Gastrocnemius medialis (tissue), 4 donors: ENCODE measurements at regions not wholly inside any gene's neighbourhood (a gene's known extent, or its start where the extent isn't known, plus 50 kb on each side); places are given as distances from the start of the nearest gene placed in this dataset.

ENCODE experiments used
- ATAC-seq, 2 donors: fragments of 150-250 bp; one replicate each; pipeline ENCODE4 v1.9.1; 2016
- DNase-seq, 2 donors: peaks; one replicate each; pipeline ENCODE4 v3.0.0-alpha.2; 2019
- H3K27ac ChIP-seq, 4 donors: fragments of 200-600 bp; sonication (generic); 1 replicate in 1 of 4; 2 replicates in 3 of 4; pipeline ENCODE4 v1.5.1; 2016 to 2018; ENCODE audit warnings: mild to moderate bottlenecking in 2 of 4, moderate library complexity in 1 of 4
- H3K27me3 ChIP-seq, 3 donors: fragments of 200-600 bp; sonication (generic) in 2 of 3; 1 replicate in 1 of 3; 2 replicates in 2 of 3; pipeline versions ENCODE4 v1.5.1 to v1.6.0; 2016 to 2019; ENCODE audit warnings: mild to moderate bottlenecking in 1 of 3, moderate library complexity in 1 of 3
- H3K36me3 ChIP-seq, 2 donors: fragments of 200-600 bp; sonication (generic) in 1 of 2; one replicate each; pipeline ENCODE4 v1.5.1; 2017 to 2018
- H3K4me1 ChIP-seq, 2 donors: fragments of 200-600 bp; sonication (generic) in 1 of 2; one replicate each; pipeline ENCODE4 v1.5.1; 2016 to 2017; ENCODE audit warnings: mild to moderate bottlenecking in 2 of 2
- H3K4me3 ChIP-seq, 4 donors: fragments of 200-600 bp; sonication (generic) in 3 of 4; 1 replicate in 1 of 4; 2 replicates in 3 of 4; pipeline ENCODE4 v1.5.1; 2016 to 2019; ENCODE audit warnings: mild to moderate bottlenecking in 2 of 4
- H3K9me3 ChIP-seq, 3 donors: fragments of 200-600 bp; sonication (generic) in 2 of 3; 1 replicate in 1 of 3; 2 replicates in 2 of 3; pipeline ENCODE4 v1.5.1; 2016 to 2019
- CTCF ChIP-seq, 5 experiments: fragments of 450-650 bp in 3 of 5; fragments of 200-600 bp in 2 of 5; sonication (generic) in 2 of 5; IDR thresholded peaks in 4 of 5; conservative IDR thresholded peaks in 1 of 5; 1 replicate in 4 of 5; 2 replicates in 1 of 5; pipeline ENCODE4 v1.5.1; 2016 to 2019; ENCODE audit warnings: antibody characterized with exemption in 5 of 5, mild to moderate bottlenecking in 3 of 5, moderate library complexity in 3 of 5
- POLR2A ChIP-seq, 2 donors: fragments of 450-650 bp; IDR thresholded peaks; one replicate each; pipeline ENCODE4 v1.6.1; 2017; ENCODE audit warnings: antibody characterized with exemption in 2 of 2, mild to moderate bottlenecking in 2 of 2, moderate library complexity in 2 of 2
- in situ Hi-C, 4 donors: fragments of 200-750 bp; cut with MboI; loops; one replicate each; pipeline versions ENCODE4 v1.15.0 to v1.8.0; 2017; ENCODE audit warnings: low sequenced_read_pairs in 4 of 4
- intact Hi-C: fragments of 100-400 bp; cut with DNase I; formaldehyde crosslinking; loops from one replicate; pipeline ENCODE4 v1.15.1; 2023; ENCODE audit warnings: low total_unique reads

- in situ Hi-C loops (loop anchor here in 3 of 4 donors (25.0 kb wide), 3 partner anchors 358 to 758 kb away; partner anchors contain the start of genes SSTR4 (in 3 of the 3), THBD (in 3 of the 3) and CSTL1 (in 1 of the 3)), intact Hi-C loops (no loop called here)
- Histone ChIP-seq H3K27ac (no peak overlapping the region), H3K36me3 (no peaks in the 10 kb centered on the region), H3K4me1 (no peaks in the 10 kb centered on the region), H3K9me3 (no peaks in the 10 kb centered on the region), H3K27me3 (peaks cover 0 to 3% (median 0%) of the 10 kb centered on the region in 3 donors), H3K4me3 (no peak overlapping the region)
- TF ChIP-seq POLR2A (IDR thresholded peaks at IDR 0.05): no peak
- TF ChIP-seq CTCF (IDR thresholded peaks at IDR 0.05 in 4 of 5, conservative IDR thresholded peaks at IDR 0.05 in 1 of 5): no peak
- ATAC-seq: no peak
- DNase-seq: no peak
Observed at GRCh38 chr20:22679197-22679596, 94.8 kb upstream of the FOXA2 start.

GRCh38 chr20:22680031-22680740 lies 95.8 kb upstream of the FOXA2 start:
- no peak overlapping the region for H3K27ac ChIP-seq
- ATAC-seq (no peak), DNase-seq (no peak)
- no peak for TF ChIP-seq POLR2A (IDR thresholded peaks at IDR 0.05)
- no peak for TF ChIP-seq CTCF (IDR thresholded peaks at IDR 0.05 in 4 of 5, conservative IDR thresholded peaks at IDR 0.05 in 1 of 5)
- in situ Hi-C loops (loop anchor here in 3 of 4 donors (10.0 to 25.0 kb wide), 4 partner anchors 345 to 757 kb away; partner anchors contain the start of genes SSTR4 (in 3 of the 3), THBD (in 3 of the 3) and CSTL1 (in 1 of the 3)), intact Hi-C loops (no loop called here)
- H3K27me3 ChIP-seq: peaks cover 0 to 3% (median 0%) of the 10 kb centered on the region in 3 donors
- H3K4me1 ChIP-seq: no peaks in the 10 kb centered on the region
- H3K9me3 ChIP-seq: no peaks in the 10 kb centered on the region
- no peak overlapping the region for H3K4me3 ChIP-seq
- no peaks in the 10 kb centered on the region for H3K36me3 ChIP-seq

- Histone ChIP-seq H3K9me3 (no peaks in the 10 kb centered on the region), H3K27ac (no peak overlapping the region), H3K27me3 (peaks cover 0 to 3% (median 0%) of the 10 kb centered on the region in 3 donors), H3K4me3 (no peak overlapping the region), H3K4me1 (no peaks in the 10 kb centered on the region), H3K36me3 (no peaks in the 10 kb centered on the region)
- ATAC-seq: no peak
- intact Hi-C loops (no loop called here), in situ Hi-C loops (loop anchor here in 3 of 4 donors (10.0 to 25.0 kb wide), 4 partner anchors 347 to 756 kb away; partner anchors contain the start of genes SSTR4 (in 3 of the 3), THBD (in 3 of the 3) and CSTL1 (in 1 of the 3))
- no peak for DNase-seq
- TF ChIP-seq CTCF (IDR thresholded peaks at IDR 0.05 in 4 of 5, conservative IDR thresholded peaks at IDR 0.05 in 1 of 5): no peak
- TF ChIP-seq POLR2A (IDR thresholded peaks at IDR 0.05): no peak
Observed at GRCh38 chr20:22681591-22682248, 97.3 kb upstream of the FOXA2 start.

- in situ Hi-C loops: loop anchor here in 3 of 4 donors (10.0 to 25.0 kb wide), 4 partner anchors 348 to 755 kb away; partner anchors contain the start of genes SSTR4 (in 3 of the 3), THBD (in 3 of the 3) and CSTL1 (in 1 of the 3)
- Histone ChIP-seq H3K27ac (no peak overlapping the region), H3K4me1 (no peaks in the 10 kb centered on the region), H3K9me3 (no peaks in the 10 kb centered on the region), H3K36me3 (no peaks in the 10 kb centered on the region), H3K27me3 (peaks cover 0 to 3% (median 0%) of the 10 kb centered on the region in 3 donors), H3K4me3 (no peak overlapping the region)
- DNase-seq: no peak
- ATAC-seq: no peak
- intact Hi-C loops: no loop called here
- TF ChIP-seq POLR2A (IDR thresholded peaks at IDR 0.05) (no peak), CTCF (IDR thresholded peaks at IDR 0.05 in 4 of 5, conservative IDR thresholded peaks at IDR 0.05 in 1 of 5) (no peak)
Observed at GRCh38 chr20:22682381-22682780, 98.0 kb upstream of the FOXA2 start.
